ENCODE measurements at regions not wholly inside any gene's neighbourhood (a gene's known extent, or its start where the extent isn't known, plus 50 kb on each side); places are given as distances from the start of the nearest gene placed in this dataset.
"Not testable (repeated sequence)": the region's sequence is repeated elsewhere in the genome, so short reads cannot be mapped to it uniquely, and the experiment has no call there.

- no peak for DNase-seq
- Histone ChIP-seq H3K4me1 (no peaks in the 10 kb centered on the region), H3K36me3 (no peaks in the 10 kb centered on the region), H3K4me3 (no peak overlapping the region), H3K27me3 (no peaks in the 10 kb centered on the region), H3K27ac (no peak overlapping the region), H3K9me3 (no peaks in the 10 kb centered on the region)
- intact Hi-C loops (cut with DNase I; ENCODE audit: low total_unique reads) = no loop called here
- TF ChIP-seq CTCF (IDR thresholded peaks at IDR 0.05) = no peak
Measured at GRCh38 chr2:48043746-48044145, 137.4 kb upstream of the FBXO11 start.

- Histone ChIP-seq H3K36me3 (no peaks in the 10 kb centered on the region), H3K4me3 (no peak overlapping the region), H3K4me1 (no peaks in the 10 kb centered on the region), H3K27me3 (no peaks in the 10 kb centered on the region), H3K9me3 (no peaks in the 10 kb centered on the region), H3K27ac (no peak overlapping the region)
- TF ChIP-seq CTCF (IDR thresholded peaks at IDR 0.05) = no peak
- no peak for DNase-seq
- intact Hi-C loops (cut with DNase I; ENCODE audit: low total_unique reads) = no loop called here
Measured at GRCh38 chr2:48045613-48046012, 139.3 kb upstream of the FBXO11 start.

- H3K9me3 ChIP-seq = no peaks in the 10 kb centered on the region
- no peak for TF ChIP-seq CTCF (IDR thresholded peaks at IDR 0.05)
- intact Hi-C loops (cut with DNase I; ENCODE audit: low total_unique reads) = no loop called here
- H3K27ac ChIP-seq = no peak overlapping the region
- H3K4me3 ChIP-seq = no peak overlapping the region
- H3K4me1 ChIP-seq = no peaks in the 10 kb centered on the region
- no peaks in the 10 kb centered on the region for H3K27me3 ChIP-seq
- H3K36me3 ChIP-seq = no peaks in the 10 kb centered on the region
- no peak for DNase-seq
Measured at GRCh38 chr2:48048476-48049171, 142.3 kb upstream of the FBXO11 start.

- intact Hi-C loops (cut with DNase I; ENCODE audit: low total_unique reads) = no loop called here
- H3K4me3 ChIP-seq = no peak overlapping the region
- no peak overlapping the region for H3K27ac ChIP-seq
- no peaks in the 10 kb centered on the region for H3K36me3 ChIP-seq
- H3K9me3 ChIP-seq = no peaks in the 10 kb centered on the region
- TF ChIP-seq CTCF (IDR thresholded peaks at IDR 0.05) = no peak
- no peaks in the 10 kb centered on the region for H3K4me1 ChIP-seq
- no peaks in the 10 kb centered on the region for H3K27me3 ChIP-seq
- no peak for DNase-seq
Measured at GRCh38 chr2:48049371-48049770, 143.1 kb upstream of the FBXO11 start.

- DNase-seq = no peak
- no peaks in the 10 kb centered on the region for H3K9me3 ChIP-seq
- intact Hi-C loops (cut with DNase I; ENCODE audit: low total_unique reads) = no loop called here
- H3K27me3 ChIP-seq = no peaks in the 10 kb centered on the region
- no peak overlapping the region for H3K4me3 ChIP-seq
- H3K36me3 ChIP-seq = no peaks in the 10 kb centered on the region
- H3K27ac ChIP-seq = no peak overlapping the region
- no peaks in the 10 kb centered on the region for H3K4me1 ChIP-seq
- TF ChIP-seq CTCF (IDR thresholded peaks at IDR 0.05) = no peak
Measured at GRCh38 chr2:48050711-48051110, 144.4 kb upstream of the FBXO11 start.

GRCh38 chr2:48059975-48060374 is 153.7 kb upstream of the FBXO11 start:
- Histone ChIP-seq H3K4me3 (no peak overlapping the region), H3K27ac (no peak overlapping the region), H3K36me3 (no peaks in the 10 kb centered on the region), H3K9me3 (no peaks in the 10 kb centered on the region), H3K27me3 (no peaks in the 10 kb centered on the region), H3K4me1 (no peaks in the 10 kb centered on the region)
- no peak for DNase-seq
- no peak for TF ChIP-seq CTCF (IDR thresholded peaks at IDR 0.05)
- intact Hi-C loops (cut with DNase I; ENCODE audit: low total_unique reads) = no loop called here

- H3K4me3 ChIP-seq; H3K4me1 ChIP-seq; H3K9me3 ChIP-seq; H3K27me3 ChIP-seq; DNase-seq; H3K27ac ChIP-seq; H3K36me3 ChIP-seq; intact Hi-C loops (cut with DNase I; ENCODE audit: low total_unique reads): not testable (repeated sequence)
Measured at GRCh38 chr2:48061656-48062055, 155.4 kb upstream of the FBXO11 start.

Data from tibial artery (tissue), 4 donors.